ENCODE measurements at regions not wholly inside any gene's neighbourhood (a gene's known extent, or its start where the extent isn't known, plus 50 kb on each side); places are given as distances from the start of the nearest gene placed in this dataset.

DNA sequence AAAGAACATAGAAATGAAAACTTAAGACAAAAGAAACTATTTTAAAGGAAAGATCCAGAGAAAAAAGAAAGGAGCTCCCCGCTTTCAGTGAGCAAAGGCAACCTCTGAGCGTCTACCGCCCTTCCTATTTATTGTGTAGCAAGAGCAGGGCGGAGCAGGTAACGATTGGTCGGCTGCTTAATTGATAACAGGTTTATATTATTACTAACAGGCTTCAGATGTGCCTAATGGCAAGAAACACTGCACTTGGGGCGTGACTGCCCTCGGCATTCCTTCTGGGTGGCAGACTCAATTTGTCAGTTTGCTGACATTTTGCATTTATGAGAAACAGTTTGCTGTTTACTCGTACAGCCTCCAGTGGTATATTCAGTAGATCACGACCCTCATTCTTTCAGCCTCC, 482.7 kb upstream of the C9orf72 start:
- H3K4me1 Mint-ChIP-seq = peaks cover 0 to 3% of the 10 kb centered on the region in 2 experiments; a peak in 2 of 4 replicates
- no peak overlapping the region for H2BK15ac ChIP-seq (ENCODE audit: low read depth, low read length)
- no peak overlapping the region for H3K56ac ChIP-seq (ENCODE audit: insufficient read length, low read depth, low read length)
- no peak overlapping the region for H2BK120ac ChIP-seq (ENCODE audit: low read depth, low read length, poor library complexity, severe bottlenecking)
- H3K9me3 ChIP-seq (ENCODE audit: control insufficient read depth, low read depth, low read length) = no peaks in the 10 kb centered on the region
- no peaks in the 10 kb centered on the region for H3K27me3 ChIP-seq (ENCODE audit: insufficient read depth, low read length)
- H3K79me2 ChIP-seq (ENCODE audit: insufficient read depth, low read length) = no peaks in the 10 kb centered on the region
- H3K23ac ChIP-seq (ENCODE audit: insufficient read length, low read depth, low read length) = no peak overlapping the region
- H4K5ac ChIP-seq (ENCODE audit: insufficient read length, low read depth, low read length) = no peak overlapping the region
- H3K4ac ChIP-seq (ENCODE audit: low read depth, low read length) = no peak overlapping the region
- H4K8ac ChIP-seq (replicated peaks; ENCODE audit: insufficient read length, low read depth, low read length) = no peak overlapping the region
- no peak overlapping the region for H3K27ac Mint-ChIP-seq
- H4K91ac ChIP-seq (ENCODE audit: insufficient read length, low read depth, low read length) = no peak overlapping the region
- no peak overlapping the region for H2BK12ac ChIP-seq (ENCODE audit: insufficient read length, low read depth, low read length)
- H3K14ac ChIP-seq (ENCODE audit: insufficient read depth, low read length) = no peak overlapping the region
- H3K18ac ChIP-seq (ENCODE audit: insufficient read length, low read depth, low read length) = no peak overlapping the region
- H3K9ac ChIP-seq (ENCODE audit: extremely low read depth, insufficient read length, low read length) = no peak overlapping the region
- H3K4me2 ChIP-seq (ENCODE audit: insufficient read depth, insufficient read length, low read length) = no peak overlapping the region
- H3K4me1 ChIP-seq (ENCODE audit: insufficient read depth, low read length) = no peaks in the 10 kb centered on the region
- H3T11ph ChIP-seq (ENCODE audit: low read length) = no peak overlapping the region
- no peaks in the 10 kb centered on the region for H3K9me3 Mint-ChIP-seq
- TF ChIP-seq, protein P1, sequence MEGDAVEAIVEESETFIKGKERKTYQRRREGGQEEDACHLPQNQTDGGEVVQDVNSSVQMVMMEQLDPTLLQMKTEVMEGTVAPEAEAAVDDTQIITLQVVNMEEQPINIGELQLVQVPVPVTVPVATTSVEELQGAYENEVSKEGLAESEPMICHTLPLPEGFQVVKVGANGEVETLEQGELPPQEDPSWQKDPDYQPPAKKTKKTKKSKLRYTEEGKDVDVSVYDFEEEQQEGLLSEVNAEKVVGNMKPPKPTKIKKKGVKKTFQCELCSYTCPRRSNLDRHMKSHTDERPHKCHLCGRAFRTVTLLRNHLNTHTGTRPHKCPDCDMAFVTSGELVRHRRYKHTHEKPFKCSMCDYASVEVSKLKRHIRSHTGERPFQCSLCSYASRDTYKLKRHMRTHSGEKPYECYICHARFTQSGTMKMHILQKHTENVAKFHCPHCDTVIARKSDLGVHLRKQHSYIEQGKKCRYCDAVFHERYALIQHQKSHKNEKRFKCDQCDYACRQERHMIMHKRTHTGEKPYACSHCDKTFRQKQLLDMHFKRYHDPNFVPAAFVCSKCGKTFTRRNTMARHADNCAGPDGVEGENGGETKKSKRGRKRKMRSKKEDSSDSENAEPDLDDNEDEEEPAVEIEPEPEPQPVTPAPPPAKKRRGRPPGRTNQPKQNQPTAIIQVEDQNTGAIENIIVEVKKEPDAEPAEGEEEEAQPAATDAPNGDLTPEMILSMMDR (conservative IDR thresholded peaks at IDR 0.05) = no peak
- H3K27me3 Mint-ChIP-seq (ENCODE audit: low read depth) = no peaks in the 10 kb centered on the region
- no peak overlapping the region for H3K4me3 Mint-ChIP-seq
- H2BK20ac ChIP-seq (ENCODE audit: low read depth, low read length, poor library complexity, severe bottlenecking) = no peak overlapping the region
- H2AK5ac ChIP-seq (ENCODE audit: insufficient read length, low read length) = no peak overlapping the region
- DNase-seq = no peak
- no peak overlapping the region for H3K27ac ChIP-seq (ENCODE audit: insufficient read length, low read depth, low read length)
- no peaks in the 10 kb centered on the region; a peak in 1 of 7 replicates for H3K36me3 Mint-ChIP-seq (ENCODE audit: insufficient read depth in 1 of 3, low read depth in 3 of 3)
- no peaks in the 10 kb centered on the region for H3K79me1 ChIP-seq (ENCODE audit: insufficient read depth, low read depth, low read length, poor library complexity, severe bottlenecking)
- no peaks in the 10 kb centered on the region for H3K23me2 ChIP-seq (ENCODE audit: insufficient read length, low read depth, low read length, poor library complexity, severe bottlenecking)
- no CpG with 5 or more reads among the region's 10 CpGs for WGBS (ENCODE audit: extremely low coverage, insufficient read length, low lambda C conversion rate)
- H2AFZ ChIP-seq (ENCODE audit: low read length) = no peak overlapping the region
- no peaks in the 10 kb centered on the region for H4K20me1 ChIP-seq (ENCODE audit: control insufficient read depth, insufficient read depth, insufficient read length)
- no peak overlapping the region for H2BK5ac ChIP-seq (ENCODE audit: insufficient read length, low read length)

All from H9 (cell line).